ENCODE measurements at regions not wholly inside any gene's neighbourhood (a gene's known extent, or its start where the extent isn't known, plus 50 kb on each side); places are given as distances from the start of the nearest gene placed in this dataset.

DNA sequence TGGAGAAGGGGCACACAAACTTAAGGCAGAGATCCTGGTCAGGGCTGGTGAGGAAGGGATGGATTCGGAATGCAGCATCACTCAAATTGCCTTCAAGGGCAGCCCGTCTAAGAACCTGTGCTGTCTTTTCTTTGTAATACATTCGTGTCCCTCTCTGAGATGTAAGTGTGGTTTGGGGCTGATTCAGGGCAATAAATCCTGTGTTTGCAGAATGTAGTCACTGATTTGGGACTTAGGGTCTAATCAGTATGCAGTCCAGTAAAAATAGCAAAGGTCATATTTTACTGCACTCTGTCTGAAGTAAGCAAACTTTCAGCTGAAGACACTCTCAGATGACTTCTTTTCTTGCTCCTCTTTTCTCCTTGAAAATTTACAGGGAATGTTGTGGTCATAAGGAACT lies 93.8 kb upstream of the C1QTNF9B start:
- Histone ChIP-seq H3K36me3 (ENCODE audit: control insufficient read depth in 2 of 2, extremely low read depth in 1 of 2, insufficient read depth in 2 of 2, low read length in 2 of 2) (no peaks in the 10 kb centered on the region), H2AFZ (ENCODE audit: low read depth, low read length) (no peak overlapping the region), H4K20me1 (replicated peaks; ENCODE audit: control insufficient read depth, extremely low read depth, insufficient read depth, low read length) (no peaks in the 10 kb centered on the region), H3K4me1 (ENCODE audit: control insufficient read depth, extremely low read depth, insufficient read depth, low read length) (no peaks in the 10 kb centered on the region), H3K79me2 (ENCODE audit: control insufficient read depth, insufficient read depth, low read length) (no peaks in the 10 kb centered on the region), H3K27ac (ENCODE audit: insufficient read depth, low read depth, low read length) (no peak overlapping the region), H3K9me1 (replicated peaks; ENCODE audit: control insufficient read depth, extremely low read depth, insufficient read depth, low read length) (no peaks in the 10 kb centered on the region), H3K9me3 (replicated peaks; ENCODE audit: control insufficient read depth, insufficient read depth, low read length) (no peaks in the 10 kb centered on the region), H3K27me3 (ENCODE audit: control insufficient read depth in 2 of 2, insufficient read depth in 2 of 2, low read length in 2 of 2) (peaks cover 8 to 9% of the 10 kb centered on the region in 2 experiments), H3K9ac (replicated peaks; ENCODE audit: extremely low read depth, insufficient read depth, low read length) (no peak overlapping the region), H3K4me3 (replicated peaks in 1 of 3; ENCODE audit: insufficient read depth in 1 of 3, low read depth in 1 of 3, low read length in 3 of 3) (no peak overlapping the region), H3K4me2 (ENCODE audit: insufficient read depth, low read length) (no peak overlapping the region)
- FAIRE-seq (no peak), DNase-seq (ENCODE audit: low read depth, low spot score) (no peak)
- ChIA-PET CTCF (interaction anchor here (1.8 kb wide), 1 partner anchor 29 kb away, joined by 6 read pairs; no protein-coding TSS in a partner anchor), POLR2A (no interaction called here)
- no TSS peak for BruUV-seq (replicated peaks)
- TF ChIP-seq, protein P1, sequence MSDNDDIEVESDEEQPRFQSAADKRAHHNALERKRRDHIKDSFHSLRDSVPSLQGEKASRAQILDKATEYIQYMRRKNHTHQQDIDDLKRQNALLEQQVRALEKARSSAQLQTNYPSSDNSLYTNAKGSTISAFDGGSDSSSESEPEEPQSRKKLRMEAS (IDR thresholded peaks at IDR 0.05; ENCODE audit: insufficient read depth, insufficient read length) = no peak
- no peak for TF ChIP-seq EZH2 (IDR thresholded peaks at IDR 0.05; ENCODE audit: borderline replicate concordance, low read depth, low read length, severe bottlenecking)
- TF ChIP-seq, protein P2, sequence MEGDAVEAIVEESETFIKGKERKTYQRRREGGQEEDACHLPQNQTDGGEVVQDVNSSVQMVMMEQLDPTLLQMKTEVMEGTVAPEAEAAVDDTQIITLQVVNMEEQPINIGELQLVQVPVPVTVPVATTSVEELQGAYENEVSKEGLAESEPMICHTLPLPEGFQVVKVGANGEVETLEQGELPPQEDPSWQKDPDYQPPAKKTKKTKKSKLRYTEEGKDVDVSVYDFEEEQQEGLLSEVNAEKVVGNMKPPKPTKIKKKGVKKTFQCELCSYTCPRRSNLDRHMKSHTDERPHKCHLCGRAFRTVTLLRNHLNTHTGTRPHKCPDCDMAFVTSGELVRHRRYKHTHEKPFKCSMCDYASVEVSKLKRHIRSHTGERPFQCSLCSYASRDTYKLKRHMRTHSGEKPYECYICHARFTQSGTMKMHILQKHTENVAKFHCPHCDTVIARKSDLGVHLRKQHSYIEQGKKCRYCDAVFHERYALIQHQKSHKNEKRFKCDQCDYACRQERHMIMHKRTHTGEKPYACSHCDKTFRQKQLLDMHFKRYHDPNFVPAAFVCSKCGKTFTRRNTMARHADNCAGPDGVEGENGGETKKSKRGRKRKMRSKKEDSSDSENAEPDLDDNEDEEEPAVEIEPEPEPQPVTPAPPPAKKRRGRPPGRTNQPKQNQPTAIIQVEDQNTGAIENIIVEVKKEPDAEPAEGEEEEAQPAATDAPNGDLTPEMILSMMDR (IDR thresholded peaks at IDR 0.05; ENCODE audit: extremely low read depth in 1 of 2, insufficient read depth in 1 of 2, low read depth in 1 of 2, low read length in 2 of 2) = no peak
- no peak for TF ChIP-seq POLR2A (IDR thresholded peaks at IDR 0.05; ENCODE audit: low read depth, low read length)
- no peak for TF ChIP-seq GATA2 (IDR thresholded peaks at IDR 0.05; ENCODE audit: insufficient read depth, insufficient read length, low read depth, low read length)
- no peak for TF ChIP-seq FOS (IDR thresholded peaks at IDR 0.05; ENCODE audit: borderline replicate concordance, insufficient read depth, low read length)
- TF ChIP-seq MYC (IDR thresholded peaks at IDR 0.05; ENCODE audit: low read depth, low read length) = no peak
- no peak for TF ChIP-seq POLR2AphosphoS5 (IDR thresholded peaks at IDR 0.05; ENCODE audit: insufficient read depth, low read depth, low read length)
- dilution Hi-C loops (cut with MboI; ENCODE audit: extremely low pct_ligation_motif_present, low sequenced_read_pairs) (no loop called here), intact Hi-C loops (cut with micrococcal nuclease) (no loop called here)

All from endothelial cell of umbilical vein (primary cell).